Mesenchymal stem cell (in vitro differentiated cells and primary cell): ENCODE measurements at regions not wholly inside any gene's neighbourhood (a gene's known extent, or its start where the extent isn't known, plus 50 kb on each side); places are given as distances from the start of the nearest gene placed in this dataset.

Experiments used
- DNase-seq: peaks from one replicate; pipeline ENCODE4 v3.0.0-alpha.2; 2013
- H2AFZ ChIP-seq: one replicate; pipeline ENCODE4 v1.6.1; 2013; ENCODE audit warnings: low read depth, mild to moderate bottlenecking, control low read depth, inconsistent platforms, low read length, moderate library complexity
- H2AK5ac ChIP-seq: 2 replicates; pipeline ENCODE4 v1.6.1; 2013; ENCODE audit warnings: low read length, moderate library complexity, mild to moderate bottlenecking, inconsistent platforms; ENCODE audit not compliant: severe bottlenecking
- H2BK120ac ChIP-seq: one replicate; pipeline ENCODE4 v1.6.1; 2013; ENCODE audit warnings: low read depth, mild to moderate bottlenecking, inconsistent platforms, low read length, moderate library complexity
- H2BK12ac ChIP-seq, 2 experiments: one replicate each; pipeline ENCODE4 v1.6.1; 2013; ENCODE audit warnings: inconsistent platforms in 2 of 2, low read length in 2 of 2, mild to moderate bottlenecking in 2 of 2, moderate library complexity in 2 of 2, control low read depth in 1 of 2
- H2BK15ac ChIP-seq: one replicate; pipeline ENCODE4 v1.6.1; 2013; ENCODE audit warnings: mild to moderate bottlenecking, low read depth, inconsistent platforms; ENCODE audit not compliant: poor library complexity, severe bottlenecking
- H2BK5ac ChIP-seq: 2 replicates; pipeline ENCODE4 v1.6.1; 2013; ENCODE audit warnings: low read depth, mild to moderate bottlenecking, low read length, control low read depth, inconsistent platforms; ENCODE audit not compliant: poor library complexity, severe bottlenecking
- H3K14ac ChIP-seq, 2 experiments: one replicate each; pipeline ENCODE4 v1.6.1; 2013; ENCODE audit warnings: inconsistent platforms in 2 of 2, low read length in 2 of 2, control low read depth in 1 of 2, mild to moderate bottlenecking in 1 of 2, moderate library complexity in 1 of 2
- H3K18ac ChIP-seq, 2 experiments: one replicate each; pipeline ENCODE4 v1.6.1; 2013; ENCODE audit warnings: inconsistent platforms in 2 of 2, low read length in 2 of 2, control low read depth in 1 of 2, low read depth in 1 of 2, mild to moderate bottlenecking in 1 of 2
- H3K23ac ChIP-seq, 2 experiments: one replicate each; pipeline ENCODE4 v1.6.1; 2013; ENCODE audit warnings: inconsistent platforms in 2 of 2, low read length in 2 of 2, mild to moderate bottlenecking in 2 of 2, moderate library complexity in 2 of 2, control low read depth in 1 of 2
- H3K27ac ChIP-seq: 2 replicates; pipeline ENCODE4 v1.5.1; 2013; ENCODE audit warnings: mild to moderate bottlenecking, moderate library complexity, low read length, control low read depth, inconsistent platforms; ENCODE audit not compliant: poor library complexity, severe bottlenecking
- H3K27me3 ChIP-seq, 2 experiments: 2 replicates each; pipeline versions ENCODE4 v1.6.1 to v1.7.0; 2013; ENCODE audit warnings: low read length in 2 of 2, mild to moderate bottlenecking in 2 of 2, moderate library complexity in 2 of 2, control low read depth in 1 of 2, inconsistent platforms in 1 of 2; ENCODE audit not compliant: control insufficient read depth in 1 of 2, insufficient read depth in 1 of 2
- H3K36me3 ChIP-seq, 2 experiments: 2 replicates each; pipeline versions ENCODE4 v1.6.1 to v1.7.0; 2013; ENCODE audit warnings: low read length in 2 of 2, control low read depth in 1 of 2, inconsistent platforms in 1 of 2, low read depth in 1 of 2, mild to moderate bottlenecking in 1 of 2; ENCODE audit not compliant: insufficient read depth in 2 of 2, control insufficient read depth in 1 of 2
- H3K4ac ChIP-seq, 2 experiments: one replicate each; pipeline ENCODE4 v1.6.1; 2013; ENCODE audit warnings: inconsistent platforms in 2 of 2, low read length in 2 of 2, mild to moderate bottlenecking in 2 of 2, moderate library complexity in 2 of 2, control low read depth in 1 of 2, low read depth in 1 of 2
- H3K4me1 ChIP-seq: 2 replicates; pipeline ENCODE4 v1.6.1; 2013; ENCODE audit warnings: low read depth, low read length, control low read depth; ENCODE audit not compliant: control insufficient read depth, insufficient read depth
- H3K4me2 ChIP-seq: 2 replicates; pipeline ENCODE4 v1.6.1; 2013; ENCODE audit warnings: low read length, mild to moderate bottlenecking, inconsistent platforms; ENCODE audit not compliant: poor library complexity, severe bottlenecking
- H3K4me3 ChIP-seq, 2 experiments: 2 replicates each; pipeline versions ENCODE4 v1.5.1 to v1.7.0; 2013; ENCODE audit warnings: low read length in 2 of 2, mild to moderate bottlenecking in 2 of 2, control low read depth in 1 of 2, low read depth in 1 of 2; ENCODE audit not compliant: insufficient read depth in 1 of 2
- H3K79me1 ChIP-seq: replicated peaks from 2 replicates; pipeline ENCODE4 v1.6.1; 2013; ENCODE audit warnings: mild to moderate bottlenecking, control low read depth, low read length, inconsistent platforms; ENCODE audit not compliant: poor library complexity, severe bottlenecking
- H3K9ac ChIP-seq: 2 replicates; pipeline ENCODE4 v1.7.0; 2013; ENCODE audit warnings: mild to moderate bottlenecking, low read length, moderate library complexity
- H3K9me3 ChIP-seq: 2 replicates; pipeline ENCODE4 v1.7.0; 2013; ENCODE audit warnings: mild to moderate bottlenecking, low read length; ENCODE audit not compliant: control insufficient read depth
- H4K8ac ChIP-seq: one replicate; pipeline ENCODE4 v1.6.1; 2013; ENCODE audit warnings: inconsistent platforms, mild to moderate bottlenecking, low read length, moderate library complexity
- H4K91ac ChIP-seq: one replicate; pipeline ENCODE4 v1.6.1; 2013; ENCODE audit warnings: mild to moderate bottlenecking, low read length, inconsistent platforms
- WGBS: methylation state at CpG from one replicate; pipeline ENCODE4 v1.1.7; 2013; ENCODE audit warnings: mixed read lengths; 5-methylcytosine and 5-hydroxymethylcytosine counted together

- Histone ChIP-seq H2BK12ac (no peak overlapping the region), H2AFZ (no peak overlapping the region), H2BK5ac (no peak overlapping the region), H2BK120ac (no peak overlapping the region), H3K4ac (no peak overlapping the region), H3K4me3 (no peak overlapping the region), H3K4me2 (no peak overlapping the region), H3K27me3 (no peaks in the 10 kb centered on the region), H3K79me1 (no peaks in the 10 kb centered on the region), H3K18ac (no peak overlapping the region), H3K9ac (no peak overlapping the region), H4K91ac (no peak overlapping the region), H3K27ac (no peak overlapping the region), H3K23ac (no peak overlapping the region), H2AK5ac (no peak overlapping the region), H3K36me3 (no peaks in the 10 kb centered on the region), H3K9me3 (no peaks in the 10 kb centered on the region), H3K4me1 (no peaks in the 10 kb centered on the region), H4K8ac (no peak overlapping the region), H2BK15ac (no peak overlapping the region), H3K14ac (no peak overlapping the region)
- DNase-seq = no peak
- 91% methylated on average over 3 of the region's 3 CpGs for WGBS
These were observed 144.5 kb upstream of the ZWINT start for GRCh38 chr10:56505555-56505954.

GRCh38 chr10:56496186-56496486 lies 135.1 kb upstream of the ZWINT start:
- no peak overlapping the region for H2AFZ ChIP-seq
- no peaks in the 10 kb centered on the region for H3K4me1 ChIP-seq

GRCh38 chr10:56487746-56488145 lies 126.7 kb upstream of the ZWINT start:
- H2AFZ ChIP-seq = no peak overlapping the region
- H3K27me3 ChIP-seq = no peaks in the 10 kb centered on the region
- no peak overlapping the region for H3K4me2 ChIP-seq
- H3K9me3 ChIP-seq = peaks cover 4% of the 10 kb centered on the region
- no peak overlapping the region for H3K4ac ChIP-seq
- no peak overlapping the region for H3K4me3 ChIP-seq
- H3K36me3 ChIP-seq = no peaks in the 10 kb centered on the region
- H4K8ac ChIP-seq = no peak overlapping the region
- H3K4me1 ChIP-seq = no peaks in the 10 kb centered on the region
- no peak overlapping the region for H2BK5ac ChIP-seq
- no peaks in the 10 kb centered on the region for H3K79me1 ChIP-seq
- no peak overlapping the region for H2BK120ac ChIP-seq
- no peak overlapping the region for H2BK15ac ChIP-seq
- H3K27ac ChIP-seq = no peak overlapping the region
- H3K18ac ChIP-seq = no peak overlapping the region
- H3K14ac ChIP-seq = no peak overlapping the region
- no peak overlapping the region for H4K91ac ChIP-seq
- WGBS = 73% methylated on average over 3 of the region's 3 CpGs
- no peak overlapping the region for H3K9ac ChIP-seq
- H3K23ac ChIP-seq = no peak overlapping the region
- peak overlapping the region in 1 of 2 experiments; percentile 31 for H2BK12ac ChIP-seq
- H2AK5ac ChIP-seq = no peak overlapping the region
- no peak for DNase-seq

More at GRCh38 chr10:56496186-56496486, 135.1 kb upstream of the ZWINT start:
- H4K91ac ChIP-seq = no peak overlapping the region
- no peak overlapping the region for H3K18ac ChIP-seq
- H3K27ac ChIP-seq = no peak overlapping the region
- no peak overlapping the region for H2BK5ac ChIP-seq
- no peaks in the 10 kb centered on the region for H3K79me1 ChIP-seq
- H2AK5ac ChIP-seq = no peak overlapping the region
- no CpG with 5 or more reads among the region's 2 CpGs for WGBS
- H3K27me3 ChIP-seq = no peaks in the 10 kb centered on the region
- no peak overlapping the region for H2BK15ac ChIP-seq
- H2BK12ac ChIP-seq = no peak overlapping the region
- no peak for DNase-seq
- H3K9me3 ChIP-seq = no peaks in the 10 kb centered on the region
- H4K8ac ChIP-seq = no peak overlapping the region
- no peak overlapping the region for H3K14ac ChIP-seq
- H3K36me3 ChIP-seq = no peaks in the 10 kb centered on the region
- H2BK120ac ChIP-seq = no peak overlapping the region
- no peak overlapping the region for H3K4me3 ChIP-seq
- no peak overlapping the region for H3K23ac ChIP-seq
- H3K4me2 ChIP-seq = no peak overlapping the region
- H3K9ac ChIP-seq = no peak overlapping the region
- no peak overlapping the region for H3K4ac ChIP-seq

- H2AK5ac ChIP-seq = no peak overlapping the region
- no peak overlapping the region for H2BK12ac ChIP-seq
- no peak overlapping the region for H4K91ac ChIP-seq
- H3K4me1 ChIP-seq = no peaks in the 10 kb centered on the region
- no peak overlapping the region for H2AFZ ChIP-seq
- no peak overlapping the region for H3K23ac ChIP-seq
- H2BK15ac ChIP-seq = no peak overlapping the region
- no peak overlapping the region for H4K8ac ChIP-seq
- no peak overlapping the region for H3K18ac ChIP-seq
- H3K4me3 ChIP-seq = no peak overlapping the region
- peaks cover under 1% of the 10 kb centered on the region for H3K9me3 ChIP-seq
- no peak for DNase-seq
- H3K27ac ChIP-seq = no peak overlapping the region
- no peak overlapping the region for H2BK120ac ChIP-seq
- H3K27me3 ChIP-seq = no peaks in the 10 kb centered on the region
- H3K36me3 ChIP-seq = no peaks in the 10 kb centered on the region
- H3K9ac ChIP-seq = no peak overlapping the region
- no peak overlapping the region for H2BK5ac ChIP-seq
- no peak overlapping the region for H3K4me2 ChIP-seq
- H3K79me1 ChIP-seq = no peaks in the 10 kb centered on the region
- WGBS = no CpG with 5 or more reads among the region's 3 CpGs
- no peak overlapping the region for H3K4ac ChIP-seq
- no peak overlapping the region for H3K14ac ChIP-seq
These were observed 120.5 kb upstream of the ZWINT start for GRCh38 chr10:56481521-56482091.
